ENCODE measurements at regions not wholly inside any gene's neighbourhood (a gene's known extent, or its start where the extent isn't known, plus 50 kb on each side); places are given as distances from the start of the nearest gene placed in this dataset.

- Mint-ChIP-seq H3K4me1 (ENCODE audit: low read depth) (peaks cover 24% of the 10 kb centered on the region), H3K9me3 (ENCODE audit: low read depth) (no peaks in the 10 kb centered on the region), H3K27ac (no peak overlapping the region), H3K36me3 (peaks cover 6% of the 10 kb centered on the region), H3K27me3 (no peaks in the 10 kb centered on the region), H3K4me3 (no peak overlapping the region)
Observed at GRCh38 chr1:239735111-239735510, 348.7 kb downstream of the CHRM3 start.

- Mint-ChIP-seq H3K4me3 (no peak overlapping the region), H3K9me3 (ENCODE audit: low read depth) (no peaks in the 10 kb centered on the region), H3K36me3 (peaks cover 6% of the 10 kb centered on the region), H3K4me1 (ENCODE audit: low read depth) (peaks cover 29% of the 10 kb centered on the region), H3K27ac (no peak overlapping the region), H3K27me3 (no peaks in the 10 kb centered on the region)
Observed at GRCh38 chr1:239736479-239736878, 350.1 kb downstream of the CHRM3 start.

- Mint-ChIP-seq H3K36me3 (peaks cover 8% of the 10 kb centered on the region), H3K27ac (no peak overlapping the region)
Observed at GRCh38 chr1:239739375-239739774, 352.3 kb upstream of the FMN2 start.

DNA sequence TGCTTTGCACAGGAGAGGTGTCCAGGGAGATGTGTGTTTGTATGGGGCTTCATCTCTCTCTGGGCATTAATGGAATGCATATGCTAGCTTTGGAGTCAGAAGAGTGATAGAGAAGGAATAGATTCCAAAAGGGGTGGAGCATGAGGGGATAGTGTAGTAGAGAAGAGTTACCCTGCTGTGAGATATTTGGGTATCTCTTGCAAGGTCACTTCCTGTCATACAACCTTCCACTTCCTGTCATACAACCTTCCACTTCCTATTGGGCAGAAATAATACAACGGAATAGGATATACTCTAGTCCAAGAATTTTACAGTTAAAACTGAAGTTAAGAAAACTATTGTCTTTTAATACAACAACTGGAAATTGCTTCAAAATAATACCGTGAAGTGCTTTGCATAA lies 351.8 kb upstream of the FMN2 start:
- Mint-ChIP-seq H3K9me3 (ENCODE audit: low read depth) (no peaks in the 10 kb centered on the region), H3K27ac (no peak overlapping the region), H3K36me3 (peaks cover 8% of the 10 kb centered on the region), H3K4me3 (no peak overlapping the region), H3K27me3 (no peaks in the 10 kb centered on the region), H3K4me1 (ENCODE audit: low read depth) (peaks cover 24% of the 10 kb centered on the region)

More at GRCh38 chr1:239739375-239739774, 352.3 kb upstream of the FMN2 start:
- H3K27me3 Mint-ChIP-seq: no peaks in the 10 kb centered on the region
- peaks cover 27% of the 10 kb centered on the region for H3K4me1 Mint-ChIP-seq (ENCODE audit: low read depth)
- no peak overlapping the region for H3K4me3 Mint-ChIP-seq
- no peaks in the 10 kb centered on the region for H3K9me3 Mint-ChIP-seq (ENCODE audit: low read depth)

DNA sequence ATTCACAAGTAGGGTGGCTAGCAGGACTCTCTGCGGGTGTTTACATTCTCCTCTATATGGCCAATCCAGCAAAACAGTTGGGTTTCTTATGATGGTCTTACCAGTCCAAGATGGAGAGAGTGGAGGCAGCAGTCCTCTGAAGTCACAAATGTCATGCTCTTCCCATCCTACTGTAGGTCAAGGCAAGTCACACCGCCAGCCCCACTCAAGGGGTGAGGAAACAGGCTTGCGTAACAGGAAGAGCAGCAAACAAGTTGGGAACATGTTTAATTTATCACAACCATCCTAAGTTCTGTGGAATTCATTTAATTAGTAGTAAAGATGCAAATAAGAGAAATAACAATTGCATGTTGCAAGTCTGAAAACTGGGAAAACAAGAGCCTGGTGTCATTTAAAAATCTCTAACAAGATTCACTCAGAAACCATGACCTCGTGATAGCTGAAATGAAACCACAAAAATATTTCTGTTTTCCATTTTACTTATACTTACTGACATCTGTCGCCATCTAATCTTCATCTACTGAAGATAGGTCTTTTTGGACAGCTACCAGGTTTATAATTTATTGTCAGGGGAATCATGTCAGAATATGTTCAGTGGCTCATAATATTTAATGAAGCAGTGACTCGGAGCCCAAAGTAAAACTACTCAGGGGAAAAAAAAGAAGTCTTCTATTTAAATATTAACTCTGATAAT lies 349.1 kb upstream of the FMN2 start:
- H3K9me3 Mint-ChIP-seq (ENCODE audit: low read depth): no peaks in the 10 kb centered on the region
- H3K36me3 Mint-ChIP-seq: peaks cover 6% of the 10 kb centered on the region
- H3K27me3 Mint-ChIP-seq: no peaks in the 10 kb centered on the region
- H3K4me3 Mint-ChIP-seq: no peak overlapping the region
- no peak overlapping the region for H3K27ac Mint-ChIP-seq
- peaks cover 13% of the 10 kb centered on the region for H3K4me1 Mint-ChIP-seq (ENCODE audit: low read depth)

GRCh38 chr1:239744851-239745250 lies 346.8 kb upstream of the FMN2 start:
- Mint-ChIP-seq H3K4me3 (no peak overlapping the region), H3K27me3 (no peaks in the 10 kb centered on the region), H3K9me3 (ENCODE audit: low read depth) (no peaks in the 10 kb centered on the region), H3K4me1 (ENCODE audit: low read depth) (peaks cover 10% of the 10 kb centered on the region), H3K27ac (no peak overlapping the region), H3K36me3 (peaks cover 4% of the 10 kb centered on the region)

DNA sequence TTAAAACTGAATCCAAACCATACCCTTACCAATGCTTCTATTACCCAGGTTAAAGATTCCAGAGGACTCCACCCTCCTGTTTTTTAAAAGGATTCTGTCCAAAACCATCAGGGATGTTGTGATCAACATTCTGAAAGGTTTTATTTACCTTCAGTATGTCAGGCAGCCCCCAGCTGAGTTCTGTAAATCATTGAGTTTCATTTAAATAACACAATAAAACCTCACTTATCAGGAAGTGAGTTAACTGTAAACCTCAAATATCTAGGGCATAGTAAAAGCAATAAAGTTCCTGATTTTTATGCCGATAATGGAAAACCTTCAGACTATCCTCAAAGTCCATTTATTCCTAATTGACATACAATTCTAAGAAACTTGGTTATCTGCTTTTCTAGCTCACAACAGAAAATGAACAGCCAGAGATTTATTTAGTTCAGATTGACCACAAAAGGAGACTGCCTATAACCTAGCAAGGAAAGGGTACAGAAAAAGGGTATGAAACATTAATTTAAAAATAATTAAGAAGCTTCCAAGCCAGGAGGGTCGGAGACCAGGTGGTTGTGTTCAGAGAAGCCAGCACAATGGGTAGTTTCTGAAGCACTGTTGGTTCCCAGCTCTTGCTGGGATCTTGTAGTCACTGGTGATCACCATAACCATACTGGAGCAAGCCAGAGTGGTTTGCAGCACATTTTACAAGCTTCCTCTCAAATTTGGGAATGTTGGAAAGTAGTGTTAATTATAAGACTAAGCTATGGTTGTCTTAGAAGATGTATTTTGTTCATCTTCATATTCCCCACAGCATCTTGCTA lies 336.4 kb upstream of the FMN2 start:
- H3K9me3 Mint-ChIP-seq (ENCODE audit: low read depth): no peaks in the 10 kb centered on the region
- H3K4me3 Mint-ChIP-seq: no peak overlapping the region
- no peaks in the 10 kb centered on the region for H3K36me3 Mint-ChIP-seq
- no peaks in the 10 kb centered on the region for H3K27me3 Mint-ChIP-seq
- no peak overlapping the region for H3K27ac Mint-ChIP-seq
- no peaks in the 10 kb centered on the region for H3K4me1 Mint-ChIP-seq (ENCODE audit: low read depth)

GRCh38 chr1:239757716-239758115 lies 334.0 kb upstream of the FMN2 start:
- Mint-ChIP-seq H3K36me3 (no peaks in the 10 kb centered on the region), H3K27me3 (no peaks in the 10 kb centered on the region)

GRCh38 chr1:239758756-239759155 lies 332.9 kb upstream of the FMN2 start:
- H3K9me3 Mint-ChIP-seq (ENCODE audit: low read depth): no peaks in the 10 kb centered on the region
- no peak overlapping the region for H3K27ac Mint-ChIP-seq
- no peaks in the 10 kb centered on the region for H3K27me3 Mint-ChIP-seq
- no peaks in the 10 kb centered on the region for H3K4me1 Mint-ChIP-seq (ENCODE audit: low read depth)
- no peaks in the 10 kb centered on the region for H3K36me3 Mint-ChIP-seq
- H3K4me3 Mint-ChIP-seq: no peak overlapping the region

More at GRCh38 chr1:239757716-239758115, 334.0 kb upstream of the FMN2 start:
- H3K9me3 Mint-ChIP-seq (ENCODE audit: low read depth): no peaks in the 10 kb centered on the region
- no peaks in the 10 kb centered on the region for H3K4me1 Mint-ChIP-seq (ENCODE audit: low read depth)
- no peak overlapping the region for H3K27ac Mint-ChIP-seq
- H3K4me3 Mint-ChIP-seq: no peak overlapping the region

DNA sequence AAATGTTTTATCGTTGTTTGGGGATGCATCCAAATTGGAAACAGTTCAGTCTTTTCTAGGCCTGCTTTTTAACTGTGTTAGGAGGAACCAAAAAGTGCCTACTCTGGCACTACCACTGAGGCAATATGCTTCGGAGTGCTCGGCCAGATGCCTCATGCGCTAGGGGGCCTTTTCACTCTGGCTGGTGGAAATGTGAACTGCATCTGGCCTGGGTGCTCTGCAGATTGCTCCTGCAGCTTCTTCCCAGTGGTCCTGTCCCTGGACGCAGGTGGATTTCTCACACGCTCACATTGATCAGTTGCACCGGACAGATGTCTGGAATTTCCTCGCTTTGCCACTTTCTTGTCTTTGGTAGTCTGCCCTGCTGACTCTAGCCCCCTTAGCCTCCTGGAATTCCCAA lies 330.2 kb upstream of the FMN2 start:
- Mint-ChIP-seq H3K36me3 (no peaks in the 10 kb centered on the region), H3K9me3 (ENCODE audit: low read depth) (no peaks in the 10 kb centered on the region), H3K27ac (no peak overlapping the region), H3K4me3 (no peak overlapping the region), H3K4me1 (ENCODE audit: low read depth) (no peaks in the 10 kb centered on the region), H3K27me3 (no peaks in the 10 kb centered on the region)

DNA sequence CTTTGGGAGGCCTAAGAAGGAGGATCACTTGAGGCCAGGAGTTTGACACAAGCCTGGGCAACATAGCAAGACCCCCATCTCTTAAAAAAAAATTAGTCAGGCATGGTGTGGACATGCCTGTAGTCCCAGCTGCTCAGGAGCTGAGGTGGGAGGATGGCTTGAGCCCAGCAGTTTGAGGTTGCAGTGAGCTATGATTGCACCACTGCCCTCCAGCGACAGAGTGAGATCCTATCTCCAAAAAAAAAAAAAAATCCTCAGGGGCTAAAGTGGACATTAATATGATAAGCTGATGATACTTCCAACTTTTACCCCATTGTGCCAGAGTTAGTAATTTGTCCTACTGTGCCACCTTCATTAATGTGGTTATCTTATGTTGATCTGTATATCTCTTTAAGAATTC lies 327.8 kb upstream of the FMN2 start:
- H3K9me3 Mint-ChIP-seq (ENCODE audit: low read depth): no peaks in the 10 kb centered on the region
- no peaks in the 10 kb centered on the region for H3K36me3 Mint-ChIP-seq
- H3K27ac Mint-ChIP-seq: no peak overlapping the region
- no peaks in the 10 kb centered on the region for H3K4me1 Mint-ChIP-seq (ENCODE audit: low read depth)
- no peaks in the 10 kb centered on the region for H3K27me3 Mint-ChIP-seq
- H3K4me3 Mint-ChIP-seq: no peak overlapping the region

DNA sequence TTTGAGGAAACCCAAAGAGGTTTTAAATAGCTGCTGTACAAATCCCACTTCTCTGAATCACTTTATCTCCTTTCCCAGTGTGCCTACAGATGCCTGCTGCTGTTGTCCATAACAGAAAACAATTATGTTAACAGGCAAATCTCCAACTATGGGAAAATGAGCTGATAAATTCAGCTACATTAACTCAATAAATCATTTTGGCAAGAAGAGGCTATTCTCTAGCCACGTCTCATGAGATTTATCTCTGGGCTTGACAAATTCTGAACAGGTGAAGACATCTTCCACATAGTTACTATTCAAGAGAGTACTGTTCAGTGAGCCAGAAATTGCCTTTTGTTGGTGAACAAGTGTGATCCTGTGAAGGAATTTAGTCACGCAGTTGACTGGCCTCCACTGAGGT lies 327.1 kb upstream of the FMN2 start:
- Mint-ChIP-seq H3K4me3 (no peak overlapping the region), H3K36me3 (no peaks in the 10 kb centered on the region), H3K4me1 (ENCODE audit: low read depth) (no peaks in the 10 kb centered on the region), H3K9me3 (ENCODE audit: low read depth) (no peaks in the 10 kb centered on the region), H3K27ac (no peak overlapping the region), H3K27me3 (no peaks in the 10 kb centered on the region)

DNA sequence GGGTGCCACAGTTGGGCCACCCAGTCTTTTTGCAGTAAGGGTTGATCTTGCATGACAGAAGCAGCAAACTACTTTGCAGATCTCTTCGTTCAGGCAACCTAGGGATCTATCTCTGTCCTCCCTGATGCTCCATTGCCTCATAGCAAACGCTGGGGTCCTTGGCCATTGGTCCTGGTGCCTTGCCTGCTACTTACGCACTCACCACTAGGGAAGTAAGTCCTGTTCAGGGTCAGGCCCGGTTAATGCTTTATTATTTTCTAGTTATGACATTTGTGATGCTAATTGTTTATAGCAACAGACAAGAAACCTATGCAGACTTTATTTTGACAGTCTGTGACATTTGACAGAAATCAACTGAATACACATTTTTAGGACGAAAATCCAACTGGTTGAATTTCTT lies 326.5 kb upstream of the FMN2 start:
- H3K4me3 Mint-ChIP-seq: no peak overlapping the region
- H3K36me3 Mint-ChIP-seq: peaks cover 3% of the 10 kb centered on the region
- H3K27ac Mint-ChIP-seq: no peak overlapping the region
- H3K9me3 Mint-ChIP-seq (ENCODE audit: low read depth): no peaks in the 10 kb centered on the region
- no peaks in the 10 kb centered on the region for H3K4me1 Mint-ChIP-seq (ENCODE audit: low read depth)
- H3K27me3 Mint-ChIP-seq: no peaks in the 10 kb centered on the region

DNA sequence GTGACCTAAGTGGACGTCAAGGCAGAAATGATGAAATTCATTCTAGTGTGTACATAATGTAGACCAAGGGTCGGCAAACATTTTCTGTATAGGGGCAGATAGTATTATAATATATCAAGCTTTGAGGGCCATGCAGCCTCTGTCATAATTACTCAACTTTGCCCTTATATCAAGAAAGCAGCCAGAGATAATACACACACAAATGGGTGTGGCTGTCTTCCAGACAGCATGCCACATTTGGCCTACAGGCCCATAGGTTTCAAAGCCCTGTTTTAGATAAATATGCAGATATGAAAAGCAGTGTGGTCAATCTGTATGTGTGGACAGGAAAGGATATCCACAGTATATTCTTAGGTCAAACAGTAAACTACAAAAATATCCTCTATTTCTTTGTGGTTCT lies 320.1 kb upstream of the FMN2 start:
- peaks cover 4% of the 10 kb centered on the region for H3K9me3 Mint-ChIP-seq (ENCODE audit: low read depth)
- H3K27ac Mint-ChIP-seq: no peak overlapping the region
- H3K36me3 Mint-ChIP-seq: peaks cover 6% of the 10 kb centered on the region
- H3K27me3 Mint-ChIP-seq: no peaks in the 10 kb centered on the region
- peaks cover 3% of the 10 kb centered on the region for H3K4me1 Mint-ChIP-seq (ENCODE audit: low read depth)
- H3K4me3 Mint-ChIP-seq: no peak overlapping the region

DNA sequence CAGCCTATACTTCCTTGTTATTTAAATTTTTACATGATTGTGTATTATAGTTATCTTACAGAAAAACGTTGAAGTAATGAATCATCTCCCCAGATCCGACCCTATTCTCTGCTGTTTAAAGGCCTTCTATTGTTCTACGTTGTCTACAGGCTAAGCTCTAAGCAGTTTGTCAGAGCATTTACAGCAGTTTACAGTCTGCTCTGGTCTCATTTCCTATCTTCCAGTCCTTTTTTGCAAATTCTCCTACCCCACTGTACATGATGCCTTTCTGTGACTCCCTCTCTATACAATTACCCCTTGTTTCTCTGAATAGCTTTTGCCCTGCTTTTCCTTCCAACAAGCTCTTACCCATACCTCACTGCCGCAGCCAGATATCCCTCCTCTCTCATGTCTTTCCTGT lies 319.2 kb upstream of the FMN2 start:
- H3K27ac Mint-ChIP-seq: no peak overlapping the region
- peaks cover 5% of the 10 kb centered on the region for H3K9me3 Mint-ChIP-seq (ENCODE audit: low read depth)
- no peak overlapping the region for H3K4me3 Mint-ChIP-seq
- H3K27me3 Mint-ChIP-seq: no peaks in the 10 kb centered on the region
- H3K4me1 Mint-ChIP-seq (ENCODE audit: low read depth): peaks cover 3% of the 10 kb centered on the region
- peaks cover 7% of the 10 kb centered on the region for H3K36me3 Mint-ChIP-seq

DNA sequence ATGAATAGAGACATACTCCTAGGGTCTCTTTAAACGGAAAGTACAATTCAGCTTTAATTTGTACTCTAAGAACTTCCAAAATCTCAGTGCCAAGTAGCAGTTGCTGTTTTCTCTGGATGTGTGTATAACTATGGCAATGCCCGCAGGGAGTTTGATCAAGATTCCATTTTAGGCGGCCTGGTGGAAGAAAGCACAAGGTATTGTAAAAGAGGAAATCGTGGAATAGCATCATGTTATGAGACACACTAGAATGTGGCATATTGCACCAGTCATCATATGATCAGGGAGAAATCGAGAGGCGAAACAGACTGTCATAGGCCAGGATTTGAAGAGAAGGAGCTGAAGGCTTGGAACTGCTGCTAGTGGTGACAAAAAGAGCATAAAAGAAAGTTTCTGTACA lies 316.2 kb upstream of the FMN2 start:
- H3K27me3 Mint-ChIP-seq: no peaks in the 10 kb centered on the region
- peaks cover 3% of the 10 kb centered on the region for H3K4me1 Mint-ChIP-seq (ENCODE audit: low read depth)
- H3K27ac Mint-ChIP-seq: no peak overlapping the region
- H3K4me3 Mint-ChIP-seq: no peak overlapping the region
- H3K36me3 Mint-ChIP-seq: peaks cover 7% of the 10 kb centered on the region
- peaks cover 5% of the 10 kb centered on the region for H3K9me3 Mint-ChIP-seq (ENCODE audit: low read depth)
